Glutamatergic neuron (in vitro differentiated cells): ENCODE measurements at regions not wholly inside any gene's neighbourhood (a gene's known extent, or its start where the extent isn't known, plus 50 kb on each side); places are given as distances from the start of the nearest gene placed in this dataset.
"Not testable (repeated sequence)": the region's sequence is repeated elsewhere in the genome, so short reads cannot be mapped to it uniquely, and the experiment has no call there.

Experiments
- DNase-seq: peaks from one replicate; pipeline ENCODE4 v3.0.0; 2022
- H3K27ac Mint-ChIP-seq: one replicate; pipeline ENCODE4 v1.8.0; 2020; ENCODE audit warnings: mild to moderate bottlenecking, mixed read lengths, inconsistent platforms; ENCODE audit not compliant: unreplicated experiment
- H3K27me3 Mint-ChIP-seq: one replicate; pipeline ENCODE4 v1.8.0; 2020; ENCODE audit warnings: mild to moderate bottlenecking, moderate library complexity, mixed read lengths, inconsistent platforms; ENCODE audit not compliant: unreplicated experiment
- H3K36me3 Mint-ChIP-seq: one replicate; pipeline ENCODE4 v1.8.0; 2020; ENCODE audit warnings: mild to moderate bottlenecking, mixed read lengths, inconsistent platforms; ENCODE audit not compliant: unreplicated experiment
- H3K4me1 Mint-ChIP-seq: one replicate; pipeline ENCODE4 v1.8.0; 2020; ENCODE audit warnings: mild to moderate bottlenecking, low read depth, mixed read lengths, inconsistent platforms; ENCODE audit not compliant: unreplicated experiment
- H3K4me3 Mint-ChIP-seq: one replicate; pipeline ENCODE4 v1.8.0; 2020; ENCODE audit warnings: mild to moderate bottlenecking, mixed read lengths, inconsistent platforms; ENCODE audit not compliant: unreplicated experiment
- H3K9me3 Mint-ChIP-seq: one replicate; pipeline ENCODE4 v1.8.0; 2020; ENCODE audit warnings: mild to moderate bottlenecking, moderate library complexity, mixed read lengths, inconsistent platforms; ENCODE audit not compliant: unreplicated experiment
- CTCF ChIP-seq: fragments of 200-600 bp; sonication (generic); IDR thresholded peaks from one replicate; pipeline ENCODE4 v1.5.0; 2021; ENCODE audit not compliant: partially characterized antibody, unreplicated experiment

- H3K4me3 Mint-ChIP-seq = no peak overlapping the region
- H3K9me3 Mint-ChIP-seq = peaks cover 2% of the 10 kb centered on the region
- no peak overlapping the region for H3K27ac Mint-ChIP-seq
- peaks cover 5% of the 10 kb centered on the region for H3K4me1 Mint-ChIP-seq
- no peaks in the 10 kb centered on the region for H3K27me3 Mint-ChIP-seq
- no peaks in the 10 kb centered on the region for H3K36me3 Mint-ChIP-seq
- no peak for TF ChIP-seq CTCF
- no peak for DNase-seq
Observed at GRCh38 chr2:51290725-51291124, 258.8 kb upstream of the NRXN1 start.

GRCh38 chr2:51289045-51289444, 257.1 kb upstream of the NRXN1 start:
- H3K4me3 Mint-ChIP-seq = no peak overlapping the region

GRCh38 chr2:51268191-51268590, 236.3 kb upstream of the NRXN1 start:
- H3K4me3 Mint-ChIP-seq = no peak overlapping the region
- TF ChIP-seq CTCF = no peak
- H3K36me3 Mint-ChIP-seq = no peaks in the 10 kb centered on the region
- DNase-seq = no peak
- H3K4me1 Mint-ChIP-seq = no peaks in the 10 kb centered on the region
- H3K27ac Mint-ChIP-seq = no peak overlapping the region
- H3K27me3 Mint-ChIP-seq = no peaks in the 10 kb centered on the region
- H3K9me3 Mint-ChIP-seq = no peaks in the 10 kb centered on the region

More at GRCh38 chr2:51289045-51289444, 257.1 kb upstream of the NRXN1 start:
- Mint-ChIP-seq H3K27ac (no peak overlapping the region), H3K4me1 (no peaks in the 10 kb centered on the region), H3K9me3 (no peaks in the 10 kb centered on the region), H3K27me3 (no peaks in the 10 kb centered on the region), H3K36me3 (no peaks in the 10 kb centered on the region)
- no peak for DNase-seq
- TF ChIP-seq CTCF = no peak

- Mint-ChIP-seq H3K4me3 (no peak overlapping the region), H3K36me3 (no peaks in the 10 kb centered on the region), H3K27me3 (peaks cover 2% of the 10 kb centered on the region), H3K4me1 (no peaks in the 10 kb centered on the region), H3K27ac (no peak overlapping the region), H3K9me3 (no peaks in the 10 kb centered on the region)
- DNase-seq = no peak
- no peak for TF ChIP-seq CTCF
Observed at GRCh38 chr2:51265539-51265938, 233.6 kb upstream of the NRXN1 start.

GRCh38 chr2:51263951-51264350, 232.0 kb upstream of the NRXN1 start:
- H3K36me3 Mint-ChIP-seq = no peaks in the 10 kb centered on the region
- no peak overlapping the region for H3K27ac Mint-ChIP-seq
- H3K27me3 Mint-ChIP-seq = peaks cover 2% of the 10 kb centered on the region
- no peak overlapping the region for H3K4me3 Mint-ChIP-seq
- no peak for TF ChIP-seq CTCF
- no peaks in the 10 kb centered on the region for H3K9me3 Mint-ChIP-seq
- H3K4me1 Mint-ChIP-seq = no peaks in the 10 kb centered on the region
- no peak for DNase-seq

- not testable (repeated sequence) for H3K27ac Mint-ChIP-seq, H3K4me1 Mint-ChIP-seq, DNase-seq, H3K9me3 Mint-ChIP-seq, H3K4me3 Mint-ChIP-seq, H3K36me3 Mint-ChIP-seq, H3K27me3 Mint-ChIP-seq
Observed at GRCh38 chr2:51263101-51263500, 231.2 kb upstream of the NRXN1 start.
